Panc1 (cell line): ENCODE measurements at regions not wholly inside any gene's neighbourhood (a gene's known extent, or its start where the extent isn't known, plus 50 kb on each side); places are given as distances from the start of the nearest gene placed in this dataset.
"Not testable (repeated sequence)": the region's sequence is repeated elsewhere in the genome, so short reads cannot be mapped to it uniquely, and the experiment has no call there.

Experiments
- ATAC-seq: fragments of 200-7000 bp; cut with Tn5 transposase; 2 replicates; pipeline ENCODE4 v1.9.1; 2020; ENCODE audit warnings: mild to moderate bottlenecking, moderate library complexity
- BruUV-seq: library from RNA; stranded (reverse); fragments of 400-500 nt; replicated peaks from 2 replicates; lab custom pipeline; 2021; lab: Mats Ljungman, UMichigan
- CTCF ChIA-PET: fragments of 300-600 bp; sonication (Branson Sonifier 250); formaldehyde crosslinking; loops from one replicate; lab custom pipeline; 2022; ENCODE audit warnings: antibody characterized with exemption; lab: Charles Lee
- POLR2A ChIA-PET: fragments of 300-600 bp; sonication (Branson Sonifier 250); formaldehyde crosslinking; loops from one replicate; lab custom pipeline; 2022; ENCODE audit warnings: antibody characterized with exemption; lab: Charles Lee
- DNase-seq: peaks from one replicate; pipeline ENCODE4 v3.0.0-alpha.2; 2010; ENCODE audit warnings: low read depth, low spot score
- H3K27ac ChIP-seq: 2 replicates; pipeline ENCODE4 v1.5.1; 2011; ENCODE audit warnings: mild to moderate bottlenecking, low read length, inconsistent platforms
- H3K27me3 ChIP-seq: fragments of 200-500 bp; sonication (Bioruptor generic); 2 replicates; pipeline ENCODE4 v1.6.0; 2014; ENCODE audit warnings: low read length, inconsistent platforms; ENCODE audit not compliant: control insufficient read depth, insufficient read depth
- H3K36me3 ChIP-seq: fragments of 200-500 bp; sonication (Bioruptor generic); 2 replicates; pipeline ENCODE4 v1.5.1; 2014; ENCODE audit warnings: inconsistent platforms, mild to moderate bottlenecking, low read length, moderate library complexity; ENCODE audit not compliant: control insufficient read depth, insufficient read depth
- H3K4me1 ChIP-seq: 2 replicates; pipeline ENCODE4 v1.5.1; 2011; ENCODE audit warnings: inconsistent platforms, mild to moderate bottlenecking, low read length, moderate library complexity; ENCODE audit not compliant: control insufficient read depth, insufficient read depth
- H3K4me3 ChIP-seq, 2 experiments: 2 replicates each; pipeline ENCODE4 v1.5.1; 2011 to 2012; ENCODE audit warnings: low read depth in 2 of 2, low read length in 2 of 2, mild to moderate bottlenecking in 2 of 2, inconsistent platforms in 1 of 2, moderate library complexity in 1 of 2
- H3K9me3 ChIP-seq: fragments of 200-500 bp; sonication (Bioruptor generic); 2 replicates; pipeline ENCODE4 v1.5.1; 2014; ENCODE audit warnings: low read depth, mild to moderate bottlenecking, inconsistent platforms, low read length, moderate library complexity; ENCODE audit not compliant: control insufficient read depth, insufficient read depth
- POLR2AphosphoS5 ChIP-seq: IDR thresholded peaks from 2 replicates; pipeline ENCODE4 v1.6.1; 2012; ENCODE audit warnings: mild to moderate bottlenecking, low read depth, low read length, moderate library complexity
- SIN3A ChIP-seq: IDR thresholded peaks from 2 replicates; pipeline ENCODE4 v1.6.1; 2012; ENCODE audit warnings: low read depth, mild to moderate bottlenecking, low read length, moderate library complexity, borderline replicate concordance; ENCODE audit not compliant: insufficient read depth
- TCF7L2 ChIP-seq: IDR thresholded peaks from 2 replicates; pipeline ENCODE4 v1.6.1; 2011; ENCODE audit warnings: mild to moderate bottlenecking, low read depth, low read length, inconsistent platforms
- in situ Hi-C: cut with HindIII; loops from 2 replicates; pipeline ENCODE4 v1.10.0; 2016; ENCODE audit warnings: low sequenced_read_pairs, low pct_unique_long_range_greater_than_20kb
- intact Hi-C: fragments of 100-400 bp; cut with micrococcal nuclease; formaldehyde crosslinking; loops from one replicate; pipeline ENCODE4 v1.10.0; 2022; ENCODE audit not compliant: unreplicated experiment
- TF ChIP-seq, protein P1 (sequence below): fragments of 450-650 bp; IDR thresholded peaks from 2 replicates; pipeline ENCODE4 v1.5.1; 2017; ENCODE audit warnings: mild to moderate bottlenecking
- TF ChIP-seq, protein P2 (sequence below), 2 experiments: IDR thresholded peaks; 2 replicates each; pipeline ENCODE4 v1.6.1; 2011 to 2012; ENCODE audit warnings: low read depth in 2 of 2, control low read depth in 1 of 2, low read length in 1 of 2, mild to moderate bottlenecking in 1 of 2, moderate library complexity in 1 of 2; ENCODE audit not compliant: insufficient read depth in 1 of 2

DNA sequence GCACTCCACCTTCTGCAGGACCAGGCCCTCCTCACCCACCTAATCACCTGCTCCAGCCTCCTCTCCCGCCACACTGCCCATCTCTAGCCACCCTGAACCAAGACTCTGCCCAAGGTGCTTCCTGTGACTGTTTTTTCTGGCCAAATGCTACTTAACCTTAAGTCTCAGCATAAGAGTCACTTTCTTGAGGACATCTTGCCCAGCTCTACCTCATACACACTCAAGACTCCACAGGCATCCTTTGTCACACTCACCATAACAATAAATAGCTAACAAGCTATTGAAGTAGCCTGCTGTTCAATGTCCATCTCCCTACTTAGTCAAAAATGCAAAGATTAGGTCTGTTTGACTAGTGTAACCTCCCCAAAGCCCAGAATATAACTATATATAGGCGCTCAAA, 455.4 kb upstream of the NFE2L3 start:
- CTCF ChIA-PET, result no interaction called here

DNA sequence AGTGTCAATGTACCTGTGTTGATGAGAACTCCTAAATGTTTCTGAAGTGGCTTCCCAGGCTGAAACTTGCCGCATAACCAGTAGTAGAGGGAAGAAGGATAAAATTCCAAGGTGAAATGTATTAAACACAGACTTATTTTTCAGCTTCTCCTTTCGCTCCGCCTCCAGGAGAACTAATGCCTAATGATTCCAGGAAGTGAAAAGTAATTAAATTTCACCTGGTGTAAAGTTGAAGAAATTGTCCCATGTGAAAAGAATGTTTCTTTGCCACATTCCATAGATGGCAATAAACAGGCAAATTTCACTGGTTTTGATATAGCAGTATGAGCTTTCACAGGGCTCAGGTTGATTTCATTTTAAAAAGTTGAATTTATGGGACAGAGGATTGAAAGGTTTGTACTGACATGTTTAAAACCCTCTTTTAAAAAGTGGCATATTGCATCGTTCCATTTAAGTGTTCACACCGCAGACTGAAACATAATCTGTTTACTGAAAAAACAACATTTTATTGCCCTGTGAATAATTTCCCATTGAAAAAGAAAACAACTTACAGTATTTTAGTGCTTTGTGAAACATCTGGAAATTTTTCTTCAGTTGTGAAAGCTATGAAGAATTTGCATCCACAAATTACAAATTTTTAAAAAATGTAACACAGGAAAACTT, 453.4 kb upstream of the NFE2L3 start:
- ATAC-seq, result no peak
- Histone ChIP-seq H3K4me1 (no peaks in the 10 kb centered on the region), H3K27ac (no peak overlapping the region), H3K27me3 (peaks cover 3% of the 10 kb centered on the region; the same call in 1 of the 2 replicates), H3K9me3 (no peaks in the 10 kb centered on the region), H3K36me3 (no peaks in the 10 kb centered on the region), H3K4me3 (no peak overlapping the region)
- TF ChIP-seq SIN3A, result no peak
- no peak for TF ChIP-seq TCF7L2
- DNase-seq, result no peak
- in situ Hi-C loops, result no loop called here
- ChIA-PET POLR2A (no interaction called here), CTCF (no interaction called here)
- intact Hi-C loops, result no loop called here
- BruUV-seq, result no TSS peak

More for the DNA sequence above, 455.4 kb upstream of the NFE2L3 start:
- BruUV-seq, result no TSS peak
- POLR2A ChIA-PET, result no interaction called here
- ATAC-seq (no peak), DNase-seq (no peak)
- intact Hi-C loops (no loop called here), in situ Hi-C loops (no loop called here)
- Histone ChIP-seq H3K4me3 (no peak overlapping the region), H3K9me3 (no peaks in the 10 kb centered on the region), H3K27me3 (peaks cover 3% of the 10 kb centered on the region; the same call in 1 of the 2 replicates), H3K4me1 (no peaks in the 10 kb centered on the region), H3K36me3 (no peaks in the 10 kb centered on the region), H3K27ac (no peak overlapping the region)
- TF ChIP-seq, protein P1, sequence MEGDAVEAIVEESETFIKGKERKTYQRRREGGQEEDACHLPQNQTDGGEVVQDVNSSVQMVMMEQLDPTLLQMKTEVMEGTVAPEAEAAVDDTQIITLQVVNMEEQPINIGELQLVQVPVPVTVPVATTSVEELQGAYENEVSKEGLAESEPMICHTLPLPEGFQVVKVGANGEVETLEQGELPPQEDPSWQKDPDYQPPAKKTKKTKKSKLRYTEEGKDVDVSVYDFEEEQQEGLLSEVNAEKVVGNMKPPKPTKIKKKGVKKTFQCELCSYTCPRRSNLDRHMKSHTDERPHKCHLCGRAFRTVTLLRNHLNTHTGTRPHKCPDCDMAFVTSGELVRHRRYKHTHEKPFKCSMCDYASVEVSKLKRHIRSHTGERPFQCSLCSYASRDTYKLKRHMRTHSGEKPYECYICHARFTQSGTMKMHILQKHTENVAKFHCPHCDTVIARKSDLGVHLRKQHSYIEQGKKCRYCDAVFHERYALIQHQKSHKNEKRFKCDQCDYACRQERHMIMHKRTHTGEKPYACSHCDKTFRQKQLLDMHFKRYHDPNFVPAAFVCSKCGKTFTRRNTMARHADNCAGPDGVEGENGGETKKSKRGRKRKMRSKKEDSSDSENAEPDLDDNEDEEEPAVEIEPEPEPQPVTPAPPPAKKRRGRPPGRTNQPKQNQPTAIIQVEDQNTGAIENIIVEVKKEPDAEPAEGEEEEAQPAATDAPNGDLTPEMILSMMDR, result no peak
- no peak for TF ChIP-seq TCF7L2
- TF ChIP-seq, protein P2, sequence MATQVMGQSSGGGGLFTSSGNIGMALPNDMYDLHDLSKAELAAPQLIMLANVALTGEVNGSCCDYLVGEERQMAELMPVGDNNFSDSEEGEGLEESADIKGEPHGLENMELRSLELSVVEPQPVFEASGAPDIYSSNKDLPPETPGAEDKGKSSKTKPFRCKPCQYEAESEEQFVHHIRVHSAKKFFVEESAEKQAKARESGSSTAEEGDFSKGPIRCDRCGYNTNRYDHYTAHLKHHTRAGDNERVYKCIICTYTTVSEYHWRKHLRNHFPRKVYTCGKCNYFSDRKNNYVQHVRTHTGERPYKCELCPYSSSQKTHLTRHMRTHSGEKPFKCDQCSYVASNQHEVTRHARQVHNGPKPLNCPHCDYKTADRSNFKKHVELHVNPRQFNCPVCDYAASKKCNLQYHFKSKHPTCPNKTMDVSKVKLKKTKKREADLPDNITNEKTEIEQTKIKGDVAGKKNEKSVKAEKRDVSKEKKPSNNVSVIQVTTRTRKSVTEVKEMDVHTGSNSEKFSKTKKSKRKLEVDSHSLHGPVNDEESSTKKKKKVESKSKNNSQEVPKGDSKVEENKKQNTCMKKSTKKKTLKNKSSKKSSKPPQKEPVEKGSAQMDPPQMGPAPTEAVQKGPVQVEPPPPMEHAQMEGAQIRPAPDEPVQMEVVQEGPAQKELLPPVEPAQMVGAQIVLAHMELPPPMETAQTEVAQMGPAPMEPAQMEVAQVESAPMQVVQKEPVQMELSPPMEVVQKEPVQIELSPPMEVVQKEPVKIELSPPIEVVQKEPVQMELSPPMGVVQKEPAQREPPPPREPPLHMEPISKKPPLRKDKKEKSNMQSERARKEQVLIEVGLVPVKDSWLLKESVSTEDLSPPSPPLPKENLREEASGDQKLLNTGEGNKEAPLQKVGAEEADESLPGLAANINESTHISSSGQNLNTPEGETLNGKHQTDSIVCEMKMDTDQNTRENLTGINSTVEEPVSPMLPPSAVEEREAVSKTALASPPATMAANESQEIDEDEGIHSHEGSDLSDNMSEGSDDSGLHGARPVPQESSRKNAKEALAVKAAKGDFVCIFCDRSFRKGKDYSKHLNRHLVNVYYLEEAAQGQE (IDR thresholded peaks at IDR 0.05; ENCODE audit: insufficient read depth in 1 of 2, low read depth in 2 of 2, low read length in 1 of 2), result no peak
- no peak for TF ChIP-seq POLR2AphosphoS5
- TF ChIP-seq SIN3A, result no peak

DNA sequence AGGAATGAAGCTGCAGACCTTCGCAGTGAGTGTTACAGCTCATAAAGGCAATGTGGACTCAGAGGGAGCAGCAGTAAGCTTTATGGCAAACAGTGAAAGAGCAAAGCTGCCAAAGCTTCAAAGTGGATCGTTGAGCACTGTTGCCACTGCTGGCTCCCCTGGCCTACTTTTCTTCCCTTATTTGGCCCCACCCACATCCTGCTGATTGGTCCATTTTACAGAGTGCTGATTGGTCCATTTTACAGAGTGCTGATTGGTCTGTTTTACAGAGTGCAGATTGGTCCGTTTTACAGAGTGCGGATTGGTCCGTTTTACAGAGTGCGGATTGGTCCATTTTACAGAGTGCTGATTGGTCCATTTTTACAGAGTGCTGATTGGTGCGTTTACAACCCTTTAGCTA, 451.9 kb upstream of the NFE2L3 start:
- H3K27ac ChIP-seq, CTCF ChIA-PET, in situ Hi-C loops, intact Hi-C loops, H3K9me3 ChIP-seq, ATAC-seq, BruUV-seq, H3K4me3 ChIP-seq, H3K36me3 ChIP-seq, H3K4me1 ChIP-seq, DNase-seq, POLR2A ChIA-PET, H3K27me3 ChIP-seq: not testable (repeated sequence)
